CD14-positive monocyte (primary cell): ENCODE measurements at regions not wholly inside any gene's neighbourhood (a gene's known extent, or its start where the extent isn't known, plus 50 kb on each side); places are given as distances from the start of the nearest gene placed in this dataset.
"Not testable (repeated sequence)": the region's sequence is repeated elsewhere in the genome, so short reads cannot be mapped to it uniquely, and the experiment has no call there.

ENCODE experiments used
- DNase-seq, 3 donors: peaks; one replicate each; pipeline ENCODE4 v3.0.0-alpha.2; 2011 to 2022
- H2AFZ ChIP-seq: 2 replicates; pipeline ENCODE4 v1.6.0; 2012; ENCODE audit warnings: mild to moderate bottlenecking, low read depth, low read length, inconsistent platforms; ENCODE audit not compliant: insufficient read depth, poor library complexity, severe bottlenecking
- H3K27ac ChIP-seq, 2 donors: 1 replicate in 1 of 2; 2 replicates in 1 of 2; pipeline ENCODE4 v1.5.1; 2012 to 2013; ENCODE audit warnings: low read length in 2 of 2, control low read depth in 1 of 2, inconsistent platforms in 1 of 2, low read depth in 1 of 2, mild to moderate bottlenecking in 1 of 2
- H3K27me3 ChIP-seq, 2 donors: one replicate each; pipeline versions ENCODE4 v1.6.0 to v1.6.1; 2011 to 2013; ENCODE audit warnings: low read length in 2 of 2; ENCODE audit not compliant: control insufficient read depth in 2 of 2, insufficient read depth in 2 of 2
- H3K36me3 ChIP-seq, 2 donors: replicated peaks in 1 of 2; 1 replicate in 1 of 2; 2 replicates in 1 of 2; pipeline versions ENCODE4 v1.5.1 to v1.6.1; 2012 to 2013; ENCODE audit warnings: low read length in 2 of 2, control low read depth in 1 of 2, inconsistent platforms in 1 of 2, mild to moderate bottlenecking in 1 of 2; ENCODE audit not compliant: insufficient read depth in 2 of 2, control insufficient read depth in 1 of 2
- H3K4me1 ChIP-seq, 2 donors: 1 replicate in 1 of 2; 2 replicates in 1 of 2; pipeline versions ENCODE4 v1.5.1 to v1.6.1; 2012 to 2013; ENCODE audit warnings: low read length in 2 of 2, control low read depth in 1 of 2, inconsistent platforms in 1 of 2, mild to moderate bottlenecking in 1 of 2, moderate library complexity in 1 of 2; ENCODE audit not compliant: insufficient read depth in 2 of 2, control insufficient read depth in 1 of 2
- H3K4me2 ChIP-seq: replicated peaks from 2 replicates; pipeline ENCODE3; 2012; ENCODE audit warnings: low read length, moderate library complexity, mild to moderate bottlenecking; ENCODE audit not compliant: poor library complexity, severe bottlenecking; ENCODE audit errors: extremely low read depth
- H3K4me3 ChIP-seq, 3 experiments: fragments of 200-600 bp in 1 of 3; sonication (generic) in 1 of 3; replicated peaks in 1 of 3; 1 replicate in 2 of 3; 2 replicates in 1 of 3; pipeline ENCODE4 v1.5.1; 2011 to 2013; ENCODE audit warnings: low read length in 3 of 3, mild to moderate bottlenecking in 3 of 3, control low read depth in 2 of 3, low read depth in 2 of 3, inconsistent platforms in 1 of 3, moderate library complexity in 1 of 3
- H3K79me2 ChIP-seq: 2 replicates; pipeline ENCODE4 v1.6.0; 2012; ENCODE audit warnings: mild to moderate bottlenecking, control low read depth, inconsistent platforms, low read length, moderate library complexity; ENCODE audit not compliant: insufficient read depth
- H3K9ac ChIP-seq: 2 replicates; pipeline ENCODE4 v1.6.0; 2017; ENCODE audit warnings: low read length, mild to moderate bottlenecking; ENCODE audit not compliant: insufficient read depth, poor library complexity, severe bottlenecking
- H3K9me3 ChIP-seq, 2 donors: replicated peaks in 1 of 2; 1 replicate in 1 of 2; 2 replicates in 1 of 2; pipeline versions ENCODE4 v1.5.1 to v1.6.1; 2012 to 2013; ENCODE audit warnings: low read length in 2 of 2, control low read depth in 1 of 2; ENCODE audit not compliant: control insufficient read depth in 1 of 2, insufficient read depth in 1 of 2
- H4K20me1 ChIP-seq: 2 replicates; pipeline ENCODE4 v1.6.0; 2012; ENCODE audit warnings: mild to moderate bottlenecking, low read length, control low read depth, moderate library complexity; ENCODE audit not compliant: insufficient read depth
- H3K27ac Mint-ChIP-seq, 7 donors: one replicate each; pipeline ENCODE4 v1.8.0; 2020; ENCODE audit warnings: mild to moderate bottlenecking in 7 of 7, mixed read lengths in 7 of 7, moderate library complexity in 6 of 7, inconsistent platforms in 2 of 7
- H3K27me3 Mint-ChIP-seq, 3 donors: one replicate each; pipeline ENCODE4 v1.8.0; 2021 to 2022; ENCODE audit warnings: low read depth in 3 of 3, mild to moderate bottlenecking in 3 of 3, mixed read lengths in 3 of 3, moderate library complexity in 3 of 3, inconsistent platforms in 1 of 3
- H3K36me3 Mint-ChIP-seq, 2 donors: one replicate each; pipeline ENCODE4 v1.8.0; 2020; ENCODE audit warnings: mixed read lengths in 2 of 2, inconsistent platforms in 1 of 2, mild to moderate bottlenecking in 1 of 2
- H3K4me1 Mint-ChIP-seq: one replicate; pipeline ENCODE4 v1.8.0; 2020; ENCODE audit warnings: mild to moderate bottlenecking, mixed read lengths
- H3K4me3 Mint-ChIP-seq, 2 donors: one replicate each; pipeline ENCODE4 v1.8.0; 2020; ENCODE audit warnings: mild to moderate bottlenecking in 2 of 2, mixed read lengths in 2 of 2, moderate library complexity in 1 of 2
- H3K9me3 Mint-ChIP-seq, 7 donors: one replicate each; pipeline ENCODE4 v1.8.0; 2020 to 2022; ENCODE audit warnings: mixed read lengths in 7 of 7, mild to moderate bottlenecking in 6 of 7, moderate library complexity in 6 of 7, inconsistent platforms in 2 of 7
- CTCF ChIP-seq: fragments of 200-600 bp; IDR thresholded peaks from one replicate; pipeline ENCODE4 v1.8.0; 2022; ENCODE audit warnings: antibody characterized with exemption, mild to moderate bottlenecking
- WGBS: methylation state at CpG from one replicate; pipeline ENCODE4 v1.1.5; 2013; ENCODE audit warnings: missing lambda C conversion rate; ENCODE audit not compliant: insufficient coverage; 5-methylcytosine and 5-hydroxymethylcytosine counted together
- intact Hi-C, 2 donors: fragments of 100-400 bp; cut with micrococcal nuclease; formaldehyde crosslinking; loops; one replicate each; pipeline versions ENCODE4 v1.15.0 to v1.15.1; 2023

- intact Hi-C loops, H3K4me1 Mint-ChIP-seq, H3K36me3 Mint-ChIP-seq, H3K4me3 Mint-ChIP-seq, H4K20me1 ChIP-seq, H3K27ac ChIP-seq, H3K9ac ChIP-seq, H3K4me1 ChIP-seq, H3K27me3 Mint-ChIP-seq, H3K27me3 ChIP-seq, H2AFZ ChIP-seq, H3K4me2 ChIP-seq, H3K79me2 ChIP-seq, H3K4me3 ChIP-seq, H3K36me3 ChIP-seq, DNase-seq, H3K27ac Mint-ChIP-seq: not testable (repeated sequence)
- H3K9me3 Mint-ChIP-seq, result peaks cover 20 to 56% (median 41%) of the 10 kb centered on the region in 7 donors
- peaks cover 52 to 64% of the 10 kb centered on the region in 2 donors for H3K9me3 ChIP-seq
- 92% methylated on average over 15 of the region's 30 CpGs for WGBS
Observed at GRCh38 chr19:23533441-23533840, 138.2 kb upstream of the ZNF91 start.

- H3K4me2 ChIP-seq, result no peak overlapping the region
- H3K4me1 Mint-ChIP-seq, result no peaks in the 10 kb centered on the region
- no peaks in the 10 kb centered on the region for H3K36me3 Mint-ChIP-seq
- H3K9ac ChIP-seq, result no peak overlapping the region
- no peaks in the 10 kb centered on the region for H3K27me3 ChIP-seq
- no peaks in the 10 kb centered on the region for H4K20me1 ChIP-seq
- no peak overlapping the region for H3K4me3 ChIP-seq
- H3K4me3 Mint-ChIP-seq, result no peak overlapping the region
- no peak for DNase-seq
- H3K9me3 ChIP-seq, result peaks cover 61 to 66% of the 10 kb centered on the region in 2 donors
- H3K27me3 Mint-ChIP-seq, result no peaks in the 10 kb centered on the region
- 83% methylated on average over 1 of the region's 1 CpG for WGBS
- no peaks in the 10 kb centered on the region for H3K79me2 ChIP-seq
- peaks cover 23 to 60% (median 49%) of the 10 kb centered on the region in 7 donors for H3K9me3 Mint-ChIP-seq
- no peak overlapping the region for H3K27ac ChIP-seq
- no peak overlapping the region for H2AFZ ChIP-seq
- H3K27ac Mint-ChIP-seq, result no peak overlapping the region
- no peak for TF ChIP-seq CTCF
- intact Hi-C loops, result no loop called here
- H3K36me3 ChIP-seq, result no peaks in the 10 kb centered on the region
- H3K4me1 ChIP-seq, result no peaks in the 10 kb centered on the region
Observed at GRCh38 chr19:23531976-23532375, 136.7 kb upstream of the ZNF91 start.
